GM21526 (cell line): ENCODE measurements at regions not wholly inside any gene's neighbourhood (a gene's known extent, or its start where the extent isn't known, plus 50 kb on each side); places are given as distances from the start of the nearest gene placed in this dataset.
A peak's percentile ranks its signal among the peaks of the same experiment; 100 is the strongest.

Experiments used
- ATAC-seq: cut with Tn5 transposase; IDR thresholded peaks from one replicate; pipeline ENCODE4 v1.9.1; 2021; ENCODE audit warnings: moderate library complexity; ENCODE audit not compliant: unreplicated experiment, low FRiP score

GRCh38 chr2:217223222-217223930 lies 363.5 kb upstream of the TNP1 start:
- ATAC-seq, result peak; percentile 73

- ATAC-seq, result peak; percentile 43
Observed at GRCh38 chr2:217222309-217222910, 362.5 kb upstream of the TNP1 start.

GRCh38 chr2:217220228-217221013 lies 360.6 kb upstream of the TNP1 start:
- no peak for ATAC-seq

GRCh38 chr2:217219164-217219520 lies 359.3 kb upstream of the TNP1 start:
- ATAC-seq, result no peak

- ATAC-seq, result peak; percentile 59
Observed at GRCh38 chr2:217218269-217219163, 358.7 kb upstream of the TNP1 start.

GRCh38 chr2:217216982-217217381 lies 357.1 kb upstream of the TNP1 start:
- ATAC-seq, result no peak

- no peak for ATAC-seq
Observed at GRCh38 chr2:217216316-217216715, 356.5 kb upstream of the TNP1 start.

GRCh38 chr2:217215877-217216276 lies 356.0 kb upstream of the TNP1 start:
- no peak for ATAC-seq

GRCh38 chr2:217208867-217209266 lies 349.0 kb upstream of the TNP1 start:
- ATAC-seq, result no peak

- ATAC-seq, result no peak
Observed at GRCh38 chr2:217207699-217208010, 347.8 kb upstream of the TNP1 start.

- no peak for ATAC-seq
Observed at GRCh38 chr2:217206907-217207698, 347.2 kb upstream of the TNP1 start.

- no peak for ATAC-seq
Observed at GRCh38 chr2:217206016-217206725, 346.3 kb upstream of the TNP1 start.

- no peak for ATAC-seq
Observed at GRCh38 chr2:217204358-217204757, 344.5 kb upstream of the TNP1 start.

- no peak for ATAC-seq
Observed at GRCh38 chr2:217203086-217203485, 343.2 kb upstream of the TNP1 start.

GRCh38 chr2:217199255-217199630 lies 339.4 kb upstream of the TNP1 start:
- ATAC-seq, result no peak

GRCh38 chr2:217195658-217196446 lies 336.0 kb upstream of the TNP1 start:
- no peak for ATAC-seq

- no peak for ATAC-seq
Observed at GRCh38 chr2:217195016-217195415, 335.2 kb upstream of the TNP1 start.

- no peak for ATAC-seq
Observed at GRCh38 chr2:217193431-217194340, 333.8 kb upstream of the TNP1 start.
